Left lung (tissue), 4 donors: ENCODE measurements at regions not wholly inside any gene's neighbourhood (a gene's known extent, or its start where the extent isn't known, plus 50 kb on each side); places are given as distances from the start of the nearest gene placed in this dataset.
A peak's percentile ranks its signal among the peaks of the same experiment; 100 is the strongest.

Experiments used
- ATAC-seq: fragments of 200-7000 bp; cut with Tn5 transposase; one replicate; pipeline ENCODE4 v1.9.1; 2020; ENCODE audit warnings: moderate library complexity
- DNase-seq, 4 donors: peaks; one replicate each; pipeline ENCODE4 v3.0.0-alpha.2; 2013 to 2020
- H3K27ac ChIP-seq, 2 donors: fragments of 200-600 bp; sonication (generic) in 1 of 2; one replicate each; pipeline versions ENCODE4 v1.5.0 to v1.8.0; 2020 to 2021
- H3K27me3 ChIP-seq, 2 donors: fragments of 200-600 bp; sonication (generic) in 1 of 2; one replicate each; pipeline versions ENCODE4 v1.5.0 to v1.8.0; 2020 to 2021
- H3K36me3 ChIP-seq, 2 donors: fragments of 200-600 bp; sonication (generic) in 1 of 2; one replicate each; pipeline versions ENCODE4 v1.5.0 to v1.8.0; 2020 to 2021
- H3K4me1 ChIP-seq, 2 donors: fragments of 200-600 bp; one replicate each; pipeline ENCODE4 v1.8.0; 2021
- H3K4me3 ChIP-seq, 2 donors: fragments of 200-600 bp; sonication (generic) in 1 of 2; one replicate each; pipeline versions ENCODE4 v1.5.0 to v1.8.0; 2020 to 2021; ENCODE audit warnings: mild to moderate bottlenecking in 1 of 2
- H3K9me3 ChIP-seq, 2 donors: fragments of 200-600 bp; sonication (generic) in 1 of 2; one replicate each; pipeline versions ENCODE4 v1.5.0 to v1.8.0; 2020 to 2021
- CTCF ChIP-seq, 2 donors: fragments of 200-600 bp; sonication (generic) in 1 of 2; IDR thresholded peaks; one replicate each; pipeline versions ENCODE4 v1.5.0 to v1.8.0; 2021; ENCODE audit warnings: antibody characterized with exemption in 2 of 2
- intact Hi-C, 2 donors: fragments of 100-400 bp; cut with DNase I; formaldehyde crosslinking; loops; one replicate each; pipeline versions ENCODE4 v1.11.2 to v1.14.2; 2022
- donor health status: DM: no; HTN: yes; CAD: no.
- donor health status: DM: no; HTN: no; CAD: no.

DNA sequence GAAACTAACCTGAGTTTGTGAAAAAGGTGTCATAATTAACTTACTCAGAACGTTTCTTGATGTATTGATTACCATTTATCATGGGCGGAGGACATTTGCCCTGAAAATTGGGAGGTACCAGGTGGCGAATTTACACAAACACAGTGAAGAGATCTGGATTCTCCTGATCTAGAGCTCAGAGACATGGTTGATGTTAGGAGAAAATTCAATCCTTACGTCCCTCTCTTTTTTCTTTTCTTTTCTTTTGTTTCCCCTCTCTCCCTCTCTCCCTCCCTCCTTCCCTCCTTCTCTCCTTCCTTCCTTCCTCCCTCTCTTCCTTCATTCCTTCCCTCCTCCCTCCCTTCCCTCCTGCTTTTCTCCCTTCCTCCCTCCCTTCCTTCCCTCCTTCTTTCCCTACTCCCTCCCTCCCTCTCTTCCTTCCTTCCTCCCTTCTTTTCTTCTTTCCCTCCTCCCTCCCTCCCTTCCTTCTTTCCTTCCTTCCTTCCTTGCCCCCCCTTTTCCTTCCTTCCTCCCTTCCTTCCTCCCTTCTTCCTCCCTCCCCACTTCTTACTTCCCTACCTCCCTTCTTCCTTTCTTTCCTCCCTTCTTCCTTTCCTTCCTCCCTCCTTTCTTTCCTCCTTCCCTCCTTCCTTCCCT, 234.1 kb downstream of the OTOR start:
- Histone ChIP-seq H3K4me3 (no peak overlapping the region), H3K36me3 (no peaks in the 10 kb centered on the region)
- intact Hi-C loops: no loop called here

GRCh38 chr20:16984481-16984880, 236.3 kb downstream of the OTOR start:
- Histone ChIP-seq H3K36me3 (no peaks in the 10 kb centered on the region), H3K4me3 (no peak overlapping the region), H3K27ac (peak overlapping the region in 1 of 2 donors; percentile 4), H3K27me3 (no peaks in the 10 kb centered on the region), H3K4me1 (no peaks in the 10 kb centered on the region), H3K9me3 (no peaks in the 10 kb centered on the region)
- no peak for TF ChIP-seq CTCF (IDR thresholded peaks at IDR 0.05)
- DNase-seq (peak in 1 of 4 donors; percentile 3), ATAC-seq (peak; percentile 85)
- intact Hi-C loops: no loop called here

More for the DNA sequence above, 234.1 kb downstream of the OTOR start:
- H3K27me3 ChIP-seq: no peaks in the 10 kb centered on the region
- ATAC-seq: no peak
- no peaks in the 10 kb centered on the region for H3K4me1 ChIP-seq
- TF ChIP-seq CTCF (IDR thresholded peaks at IDR 0.05): no peak
- H3K27ac ChIP-seq: no peak overlapping the region
- H3K9me3 ChIP-seq: peaks cover 0 to 4% of the 10 kb centered on the region in 2 donors
- DNase-seq: no peak

- intact Hi-C loops: no loop called here
- no peak for TF ChIP-seq CTCF (IDR thresholded peaks at IDR 0.05)
- no peak for ATAC-seq
Measured at GRCh38 chr20:17003170-17003870, 223.5 kb upstream of the PCSK2 start.

DNA sequence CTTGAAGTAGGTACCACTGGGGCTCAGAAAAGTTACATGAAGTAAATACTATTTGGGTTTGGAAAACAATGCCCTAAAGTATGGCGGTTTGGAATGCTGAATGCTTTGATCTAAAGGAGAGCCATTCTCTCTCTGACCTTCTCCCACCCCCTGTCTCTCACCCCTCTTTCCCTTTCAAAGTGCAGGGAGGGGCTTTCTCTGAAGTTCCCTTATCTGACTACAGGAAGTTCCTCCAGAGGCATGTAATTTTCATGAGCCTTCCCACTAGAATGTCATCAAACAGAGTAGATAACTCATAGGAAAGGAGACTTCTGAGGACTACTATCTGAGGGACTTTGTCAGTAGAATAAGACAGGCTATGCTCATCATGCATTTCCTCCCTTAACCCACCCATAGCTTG, 216.7 kb upstream of the PCSK2 start:
- no peaks in the 10 kb centered on the region for H3K9me3 ChIP-seq
- TF ChIP-seq CTCF (IDR thresholded peaks at IDR 0.05): no peak
- no peak overlapping the region for H3K27ac ChIP-seq
- no peak for ATAC-seq
- H3K4me3 ChIP-seq: no peak overlapping the region
- no peaks in the 10 kb centered on the region for H3K4me1 ChIP-seq
- no peaks in the 10 kb centered on the region for H3K36me3 ChIP-seq
- no peak for DNase-seq
- intact Hi-C loops: no loop called here
- no peaks in the 10 kb centered on the region for H3K27me3 ChIP-seq

More at GRCh38 chr20:17003170-17003870, 223.5 kb upstream of the PCSK2 start:
- H3K27me3 ChIP-seq: no peaks in the 10 kb centered on the region
- no peaks in the 10 kb centered on the region for H3K9me3 ChIP-seq
- no peaks in the 10 kb centered on the region for H3K4me1 ChIP-seq
- no peak overlapping the region for H3K4me3 ChIP-seq
- H3K27ac ChIP-seq: no peak overlapping the region
- no peaks in the 10 kb centered on the region for H3K36me3 ChIP-seq
- DNase-seq: no peak

- Histone ChIP-seq H3K9me3 (no peaks in the 10 kb centered on the region), H3K27ac (no peak overlapping the region), H3K4me3 (no peak overlapping the region), H3K4me1 (no peaks in the 10 kb centered on the region), H3K27me3 (no peaks in the 10 kb centered on the region), H3K36me3 (no peaks in the 10 kb centered on the region)
- no peak for DNase-seq
- intact Hi-C loops: no loop called here
- ATAC-seq: no peak
- TF ChIP-seq CTCF (IDR thresholded peaks at IDR 0.05): no peak
Measured at GRCh38 chr20:17012546-17013226, 214.2 kb upstream of the PCSK2 start.
